Upper lobe of right lung (tissue), 1 donor: ENCODE measurements at regions not wholly inside any gene's neighbourhood (a gene's known extent, or its start where the extent isn't known, plus 50 kb on each side); places are given as distances from the start of the nearest gene placed in this dataset.
A peak's percentile ranks its signal among the peaks of the same experiment; 100 is the strongest.

Experiments
- ATAC-seq: fragments of 200-7000 bp; cut with Tn5 transposase; one replicate; pipeline ENCODE4 v1.9.1; 2020; ENCODE audit warnings: mild to moderate bottlenecking, moderate library complexity
- DNase-seq: peaks from one replicate; pipeline ENCODE4 v3.0.0-alpha.2; 2020
- H3K27ac ChIP-seq: fragments of 200-600 bp; one replicate; pipeline ENCODE4 v1.8.0; 2022
- H3K27me3 ChIP-seq: fragments of 200-600 bp; one replicate; pipeline ENCODE4 v1.8.0; 2022; ENCODE audit warnings: mild to moderate bottlenecking
- H3K36me3 ChIP-seq: fragments of 200-600 bp; one replicate; pipeline ENCODE4 v1.8.0; 2022
- H3K4me1 ChIP-seq: fragments of 200-600 bp; one replicate; pipeline ENCODE4 v1.8.0; 2022
- H3K4me3 ChIP-seq: fragments of 200-600 bp; one replicate; pipeline ENCODE4 v1.8.0; 2022; ENCODE audit warnings: mild to moderate bottlenecking
- H3K9me3 ChIP-seq: fragments of 200-600 bp; one replicate; pipeline ENCODE4 v1.8.0; 2022
- CTCF ChIP-seq: fragments of 200-600 bp; IDR thresholded peaks from one replicate; pipeline ENCODE4 v1.8.0; 2022; ENCODE audit warnings: antibody characterized with exemption
- intact Hi-C: fragments of 100-400 bp; cut with DNase I; formaldehyde crosslinking; loops from one replicate; pipeline ENCODE4 v1.11.0; 2022
- donor health status: DM: no; HTN: yes; CAD: no; lungs with severe emphysema.

- intact Hi-C loops, result no loop called here
- H3K4me3 ChIP-seq, result no peak overlapping the region
- no peak for TF ChIP-seq CTCF
- H3K36me3 ChIP-seq, result no peaks in the 10 kb centered on the region
- H3K27ac ChIP-seq, result no peak overlapping the region
- no peak for DNase-seq
- no peaks in the 10 kb centered on the region for H3K9me3 ChIP-seq
- H3K4me1 ChIP-seq, result no peaks in the 10 kb centered on the region
- peak; percentile 16 for ATAC-seq
- no peaks in the 10 kb centered on the region for H3K27me3 ChIP-seq
Observed at GRCh38 chr5:71883742-71884103, 164.6 kb downstream of the CARTPT start.

- Histone ChIP-seq H3K4me1 (no peaks in the 10 kb centered on the region), H3K9me3 (no peaks in the 10 kb centered on the region), H3K36me3 (no peaks in the 10 kb centered on the region), H3K27ac (no peak overlapping the region), H3K4me3 (no peak overlapping the region), H3K27me3 (no peaks in the 10 kb centered on the region)
- TF ChIP-seq CTCF, result no peak
- no peak for DNase-seq
- intact Hi-C loops, result no loop called here
- ATAC-seq, result no peak
Observed at GRCh38 chr5:71884926-71885325, 165.9 kb downstream of the CARTPT start.

- ATAC-seq (no peak), DNase-seq (no peak)
- Histone ChIP-seq H3K4me1 (no peaks in the 10 kb centered on the region), H3K4me3 (no peak overlapping the region), H3K36me3 (no peaks in the 10 kb centered on the region), H3K27ac (no peak overlapping the region), H3K9me3 (no peaks in the 10 kb centered on the region), H3K27me3 (no peaks in the 10 kb centered on the region)
- TF ChIP-seq CTCF, result no peak
- intact Hi-C loops, result no loop called here
Observed at GRCh38 chr5:71886406-71886805, 167.3 kb downstream of the CARTPT start.

- Histone ChIP-seq H3K36me3 (no peaks in the 10 kb centered on the region), H3K27me3 (no peaks in the 10 kb centered on the region), H3K4me1 (no peaks in the 10 kb centered on the region), H3K4me3 (no peak overlapping the region), H3K9me3 (no peaks in the 10 kb centered on the region), H3K27ac (no peak overlapping the region)
- DNase-seq (no peak), ATAC-seq (peak; percentile 48)
- intact Hi-C loops, result no loop called here
- TF ChIP-seq CTCF, result no peak
Observed at GRCh38 chr5:71887680-71888079, 168.6 kb downstream of the CARTPT start.

- Histone ChIP-seq H3K4me3 (no peak overlapping the region), H3K27me3 (no peaks in the 10 kb centered on the region), H3K36me3 (no peaks in the 10 kb centered on the region), H3K27ac (no peak overlapping the region), H3K4me1 (no peaks in the 10 kb centered on the region), H3K9me3 (no peaks in the 10 kb centered on the region)
- no peak for ATAC-seq
- DNase-seq, result no peak
- TF ChIP-seq CTCF, result no peak
- intact Hi-C loops, result no loop called here
Observed at GRCh38 chr5:71891406-71891805, 172.3 kb downstream of the CARTPT start.

GRCh38 chr5:71891856-71892255 lies 172.8 kb downstream of the CARTPT start:
- Histone ChIP-seq H3K27me3 (no peaks in the 10 kb centered on the region), H3K4me3 (no peak overlapping the region), H3K9me3 (no peaks in the 10 kb centered on the region), H3K4me1 (no peaks in the 10 kb centered on the region), H3K36me3 (no peaks in the 10 kb centered on the region), H3K27ac (no peak overlapping the region)
- DNase-seq, result no peak
- peak; percentile 80 for ATAC-seq
- no peak for TF ChIP-seq CTCF
- intact Hi-C loops, result no loop called here
